GM21619 (cell line): ENCODE measurements at regions not wholly inside any gene's neighbourhood (a gene's known extent, or its start where the extent isn't known, plus 50 kb on each side); places are given as distances from the start of the nearest gene placed in this dataset.

ENCODE experiments used
- ATAC-seq: cut with Tn5 transposase; IDR thresholded peaks from one replicate; pipeline ENCODE4 v1.9.1; 2021; ENCODE audit not compliant: unreplicated experiment

DNA sequence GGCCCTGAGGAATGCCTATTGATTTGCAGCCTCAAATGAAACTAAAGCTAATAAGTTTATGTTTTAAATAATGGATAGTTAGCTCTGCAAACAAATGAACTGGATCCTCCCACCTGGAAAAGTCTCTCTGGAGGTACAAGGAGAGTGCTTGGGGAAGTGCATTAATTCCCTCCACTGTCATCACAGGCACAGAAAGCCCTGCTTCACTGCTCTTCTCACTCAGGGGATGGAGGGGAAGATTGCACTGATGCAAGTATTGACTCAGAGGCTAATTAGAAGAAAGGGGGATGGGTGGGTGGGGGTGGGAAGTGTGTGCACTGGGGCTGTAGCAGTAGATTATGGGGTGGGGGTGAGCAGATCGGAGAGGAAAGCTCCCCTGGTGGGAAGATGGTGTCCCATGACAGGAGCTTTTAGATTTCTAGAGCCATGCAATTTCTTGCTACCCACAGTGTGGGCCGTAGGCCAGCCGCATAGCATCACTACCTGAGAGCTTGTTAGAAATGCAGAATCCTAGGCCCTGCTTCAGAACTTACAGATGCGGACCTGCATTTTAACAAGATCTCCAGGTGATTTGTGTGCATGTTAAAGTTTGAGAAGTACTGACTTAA is 163.9 kb downstream of the HIPK3 start:
- no peak for ATAC-seq

DNA sequence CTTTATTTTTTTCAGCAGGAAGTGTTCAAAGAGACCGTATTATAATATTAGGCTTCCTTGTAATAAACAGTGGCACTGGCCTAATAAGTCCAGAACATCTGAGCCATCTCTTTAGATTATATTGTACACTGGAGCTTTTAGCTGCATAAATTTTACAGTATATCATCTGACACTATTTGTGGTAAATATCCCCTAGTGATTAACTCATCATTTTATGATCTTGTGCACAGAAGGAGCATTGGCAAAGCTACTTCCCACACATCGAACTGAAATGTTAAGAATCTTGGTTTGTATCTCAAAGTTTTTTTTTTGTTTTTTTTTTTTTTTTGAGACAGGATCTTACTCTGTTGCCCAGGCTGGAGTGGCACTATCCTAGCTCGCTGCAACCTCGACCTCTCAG is 162.7 kb downstream of the HIPK3 start:
- ATAC-seq = no peak

DNA sequence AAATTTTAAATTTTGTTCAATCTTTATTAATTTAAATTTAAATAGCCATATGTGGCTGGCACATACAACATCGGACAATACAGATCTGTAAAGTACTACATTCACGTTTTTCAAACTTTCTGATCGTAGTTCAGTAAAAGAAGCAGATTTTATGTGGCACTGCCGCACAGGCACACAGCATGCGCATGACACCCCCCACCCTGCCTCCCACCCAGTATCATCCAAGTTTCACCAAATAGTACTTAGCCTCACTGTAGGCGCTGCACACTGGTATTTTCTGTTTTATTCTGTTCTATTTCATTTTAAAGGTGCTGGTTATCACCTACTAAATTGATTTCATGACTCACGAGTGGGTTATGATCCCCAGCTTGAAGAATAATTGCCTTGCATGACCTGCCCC is 159.9 kb downstream of the HIPK3 start:
- no peak for ATAC-seq

DNA sequence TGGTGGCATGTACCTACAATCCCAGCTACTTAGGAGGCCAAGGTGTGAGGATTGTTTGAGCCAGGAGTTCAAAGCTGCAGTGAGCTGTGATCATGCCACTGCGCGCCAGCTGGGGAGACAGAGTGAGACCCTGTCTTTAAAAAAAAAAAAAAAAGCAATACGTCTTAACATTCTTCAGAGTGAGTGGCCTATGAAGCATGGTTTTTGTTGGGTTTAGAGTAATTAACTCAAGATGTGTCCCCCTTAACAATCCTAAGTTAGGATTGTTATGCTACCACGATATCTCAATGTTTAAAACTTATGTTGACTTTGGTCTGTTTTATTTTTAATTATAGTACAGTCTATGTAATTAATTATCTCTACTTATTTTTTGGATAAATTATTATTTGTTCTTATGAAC is 156.1 kb downstream of the HIPK3 start:
- ATAC-seq = no peak

DNA sequence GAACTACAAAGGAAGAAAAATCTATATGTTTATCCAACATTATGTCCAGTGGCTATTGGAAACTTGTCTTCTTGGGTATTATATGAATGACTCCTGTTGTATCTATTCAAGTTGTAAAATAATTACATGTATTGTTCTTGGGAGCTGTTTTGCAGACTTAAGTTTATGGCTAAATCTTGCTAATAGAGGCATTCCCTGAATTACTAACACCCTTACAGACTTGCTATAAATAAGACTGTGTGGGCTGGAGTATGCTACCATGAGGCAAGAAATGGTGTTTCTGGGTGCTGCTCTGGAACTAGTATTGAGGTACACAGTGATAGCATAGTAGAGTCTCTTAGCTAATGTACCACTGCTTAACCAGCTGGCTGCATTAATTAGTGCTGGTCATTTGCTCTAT is 155.1 kb downstream of the HIPK3 start:
- ATAC-seq = no peak

DNA sequence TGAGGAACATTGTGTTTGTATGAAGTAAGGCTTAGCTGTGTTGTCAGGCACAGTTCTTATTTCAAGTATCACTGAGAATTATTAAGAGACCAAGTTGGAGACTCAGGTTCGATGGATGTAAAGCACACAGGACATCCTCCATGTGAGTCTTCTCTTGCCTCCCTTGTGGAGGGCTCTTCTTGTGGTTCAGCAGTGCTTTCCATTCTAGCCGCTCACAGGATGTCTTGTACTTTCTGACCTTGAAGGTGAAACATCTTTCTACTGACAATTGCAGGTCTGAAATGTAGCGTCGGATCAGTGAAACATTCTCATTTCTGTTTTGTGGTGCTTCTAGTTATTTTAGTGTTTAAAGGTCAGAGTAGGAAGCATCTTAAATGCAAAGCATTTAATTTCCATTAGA is 154.6 kb downstream of the HIPK3 start:
- no peak for ATAC-seq

DNA sequence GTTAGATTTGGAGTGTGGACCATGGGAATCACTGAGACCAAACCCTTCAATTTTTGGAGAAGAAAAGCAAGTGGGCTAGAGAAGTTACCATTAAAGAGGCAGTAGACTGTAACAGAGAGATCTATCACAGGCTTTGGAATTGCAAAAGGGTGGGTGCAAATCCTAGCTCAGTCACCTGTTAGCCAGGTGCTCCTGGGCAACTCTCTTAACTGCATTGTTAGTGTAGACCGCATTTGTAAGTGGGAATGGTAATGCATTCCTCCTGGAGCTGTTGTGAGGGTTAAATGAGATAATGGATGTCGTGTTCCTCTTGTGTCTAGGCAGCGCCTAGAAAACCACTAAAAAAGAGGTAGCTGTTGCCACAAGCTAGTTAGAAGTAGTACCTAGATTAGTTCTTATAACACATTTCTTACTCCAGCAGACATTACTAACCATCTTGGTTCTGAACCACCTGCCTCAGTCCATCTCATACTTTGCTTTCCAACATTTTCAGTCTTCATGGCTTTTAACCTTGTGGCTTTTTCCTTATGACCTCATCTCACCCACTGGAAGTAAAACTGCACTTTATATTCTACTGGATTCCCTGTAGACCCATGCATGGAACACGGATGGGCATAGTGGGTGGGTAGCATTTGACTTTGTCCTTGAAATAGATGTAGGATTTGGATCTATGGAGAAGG is 153.0 kb downstream of the HIPK3 start:
- ATAC-seq = no peak
